Peyer's patch (tissue), 4 donors: ENCODE measurements at regions not wholly inside any gene's neighbourhood (a gene's known extent, or its start where the extent isn't known, plus 50 kb on each side); places are given as distances from the start of the nearest gene placed in this dataset.

Experiments
- DNase-seq, 3 donors: peaks; one replicate each; pipeline ENCODE4 v3.0.0-alpha.2; 2017 to 2019
- H3K27ac ChIP-seq, 4 donors: fragments of 200-600 bp; sonication (generic); one replicate each; pipeline ENCODE4 v1.5.1; 2016 to 2019
- H3K27me3 ChIP-seq, 2 donors: fragments of 200-600 bp; sonication (generic); one replicate each; pipeline ENCODE4 v1.5.1; 2019
- H3K36me3 ChIP-seq, 3 donors: fragments of 200-600 bp; sonication (generic); one replicate each; pipeline ENCODE4 v1.5.1; 2016 to 2019
- H3K4me1 ChIP-seq, 4 donors: fragments of 200-600 bp; sonication (generic); one replicate each; pipeline ENCODE4 v1.5.1; 2016 to 2019
- H3K4me3 ChIP-seq, 4 donors: fragments of 200-600 bp; sonication (generic); 1 replicate in 3 of 4; 2 replicates in 1 of 4; pipeline ENCODE4 v1.5.1; 2016 to 2019; ENCODE audit warnings: mild to moderate bottlenecking in 1 of 4
- H3K9me3 ChIP-seq, 4 donors: fragments of 200-600 bp; sonication (generic); one replicate each; pipeline ENCODE4 v1.5.1; 2016 to 2019; ENCODE audit warnings: mild to moderate bottlenecking in 1 of 4
- POLR2A ChIP-seq, 2 donors: fragments of 450-650 bp; IDR thresholded peaks; one replicate each; pipeline ENCODE4 v1.5.1; 2017; ENCODE audit warnings: antibody characterized with exemption in 2 of 2, mild to moderate bottlenecking in 2 of 2, moderate library complexity in 2 of 2
- TF ChIP-seq, protein P1 (sequence below), 6 experiments: fragments of 450-650 bp in 4 of 6; fragments of 200-600 bp in 2 of 6; sonication (generic) in 1 of 6; IDR thresholded peaks; one replicate each; pipeline ENCODE4 v1.5.1; 2017 to 2019; ENCODE audit warnings: antibody characterized with exemption in 6 of 6, mild to moderate bottlenecking in 3 of 6, moderate library complexity in 1 of 6

DNA sequence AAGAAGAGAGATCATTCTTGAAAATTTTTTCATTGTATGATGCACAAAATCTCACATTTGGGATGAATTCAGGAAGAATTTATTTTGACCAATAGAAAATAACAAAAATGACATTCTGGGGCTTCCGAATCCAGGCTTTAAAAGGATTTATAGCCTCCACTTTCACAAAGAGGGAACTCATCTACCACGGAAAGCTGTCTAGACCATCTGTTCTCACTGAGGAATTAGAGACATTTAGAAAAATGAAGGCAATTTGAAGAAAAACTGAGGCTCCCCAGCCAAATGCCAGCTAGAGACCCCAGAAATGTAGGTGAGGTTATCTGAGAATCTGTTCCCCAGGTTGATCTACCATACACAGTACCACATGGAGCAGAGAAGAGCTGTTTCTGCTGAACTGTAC is 464.3 kb downstream of the TMA16 start:
- Histone ChIP-seq H3K4me1 (no peaks in the 10 kb centered on the region), H3K27me3 (no peaks in the 10 kb centered on the region), H3K36me3 (no peaks in the 10 kb centered on the region), H3K4me3 (no peak overlapping the region), H3K9me3 (no peaks in the 10 kb centered on the region), H3K27ac (no peak overlapping the region)
- TF ChIP-seq POLR2A (IDR thresholded peaks at IDR 0.05) = no peak
- TF ChIP-seq, protein P1, sequence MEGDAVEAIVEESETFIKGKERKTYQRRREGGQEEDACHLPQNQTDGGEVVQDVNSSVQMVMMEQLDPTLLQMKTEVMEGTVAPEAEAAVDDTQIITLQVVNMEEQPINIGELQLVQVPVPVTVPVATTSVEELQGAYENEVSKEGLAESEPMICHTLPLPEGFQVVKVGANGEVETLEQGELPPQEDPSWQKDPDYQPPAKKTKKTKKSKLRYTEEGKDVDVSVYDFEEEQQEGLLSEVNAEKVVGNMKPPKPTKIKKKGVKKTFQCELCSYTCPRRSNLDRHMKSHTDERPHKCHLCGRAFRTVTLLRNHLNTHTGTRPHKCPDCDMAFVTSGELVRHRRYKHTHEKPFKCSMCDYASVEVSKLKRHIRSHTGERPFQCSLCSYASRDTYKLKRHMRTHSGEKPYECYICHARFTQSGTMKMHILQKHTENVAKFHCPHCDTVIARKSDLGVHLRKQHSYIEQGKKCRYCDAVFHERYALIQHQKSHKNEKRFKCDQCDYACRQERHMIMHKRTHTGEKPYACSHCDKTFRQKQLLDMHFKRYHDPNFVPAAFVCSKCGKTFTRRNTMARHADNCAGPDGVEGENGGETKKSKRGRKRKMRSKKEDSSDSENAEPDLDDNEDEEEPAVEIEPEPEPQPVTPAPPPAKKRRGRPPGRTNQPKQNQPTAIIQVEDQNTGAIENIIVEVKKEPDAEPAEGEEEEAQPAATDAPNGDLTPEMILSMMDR (IDR thresholded peaks at IDR 0.05) = no peak
- DNase-seq = no peak

GRCh38 chr4:163959932-163960331 is 465.4 kb downstream of the TMA16 start:
- no peak overlapping the region for H3K4me3 ChIP-seq
- no peak for TF ChIP-seq POLR2A (IDR thresholded peaks at IDR 0.05)
- TF ChIP-seq, protein P1 (IDR thresholded peaks at IDR 0.05) = no peak
- no peak for DNase-seq
- H3K27ac ChIP-seq = no peak overlapping the region
- H3K9me3 ChIP-seq = no peaks in the 10 kb centered on the region
- no peaks in the 10 kb centered on the region for H3K4me1 ChIP-seq
- no peaks in the 10 kb centered on the region for H3K27me3 ChIP-seq
- H3K36me3 ChIP-seq = no peaks in the 10 kb centered on the region

- TF ChIP-seq POLR2A (IDR thresholded peaks at IDR 0.05) = no peak
- TF ChIP-seq, protein P1 (IDR thresholded peaks at IDR 0.05) = no peak
- H3K9me3 ChIP-seq = no peaks in the 10 kb centered on the region
- H3K4me1 ChIP-seq = no peaks in the 10 kb centered on the region
- DNase-seq = no peak
- H3K4me3 ChIP-seq = no peak overlapping the region
- no peaks in the 10 kb centered on the region for H3K36me3 ChIP-seq
- H3K27ac ChIP-seq = no peak overlapping the region
- H3K27me3 ChIP-seq = no peaks in the 10 kb centered on the region
Measured at GRCh38 chr4:163966612-163967011, 472.1 kb downstream of the TMA16 start.

GRCh38 chr4:163967263-163967662 is 472.8 kb downstream of the TMA16 start:
- Histone ChIP-seq H3K27ac (no peak overlapping the region), H3K36me3 (no peaks in the 10 kb centered on the region), H3K4me1 (no peaks in the 10 kb centered on the region), H3K9me3 (no peaks in the 10 kb centered on the region), H3K27me3 (no peaks in the 10 kb centered on the region), H3K4me3 (no peak overlapping the region)
- TF ChIP-seq, protein P1 (IDR thresholded peaks at IDR 0.05) = no peak
- no peak for TF ChIP-seq POLR2A (IDR thresholded peaks at IDR 0.05)
- DNase-seq = no peak

DNA sequence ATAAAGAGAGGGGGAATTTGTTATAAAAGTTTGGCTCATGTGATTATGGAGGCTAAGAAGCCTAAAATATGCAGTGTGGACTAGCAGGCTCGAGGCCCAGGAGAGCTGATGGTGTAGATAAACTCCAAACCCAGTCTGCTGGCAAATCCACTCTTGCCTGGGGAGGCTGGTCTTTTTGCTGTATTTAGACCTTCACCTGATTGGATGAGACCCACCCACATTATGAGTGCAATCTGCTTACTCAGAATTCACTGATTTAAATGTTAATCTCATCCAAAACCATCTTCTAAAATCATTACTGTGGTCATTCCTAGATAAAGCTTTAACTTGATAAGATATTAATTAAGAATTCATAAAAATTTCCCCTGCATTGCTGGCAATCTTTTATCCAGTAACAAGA is 473.2 kb downstream of the TMA16 start:
- no peaks in the 10 kb centered on the region for H3K36me3 ChIP-seq
- H3K4me3 ChIP-seq = no peak overlapping the region
- H3K27me3 ChIP-seq = no peaks in the 10 kb centered on the region
- H3K9me3 ChIP-seq = no peaks in the 10 kb centered on the region
- no peak overlapping the region for H3K27ac ChIP-seq
- no peak for TF ChIP-seq POLR2A (IDR thresholded peaks at IDR 0.05)
- TF ChIP-seq, protein P1 (IDR thresholded peaks at IDR 0.05) = no peak
- no peak for DNase-seq
- H3K4me1 ChIP-seq = no peaks in the 10 kb centered on the region

DNA sequence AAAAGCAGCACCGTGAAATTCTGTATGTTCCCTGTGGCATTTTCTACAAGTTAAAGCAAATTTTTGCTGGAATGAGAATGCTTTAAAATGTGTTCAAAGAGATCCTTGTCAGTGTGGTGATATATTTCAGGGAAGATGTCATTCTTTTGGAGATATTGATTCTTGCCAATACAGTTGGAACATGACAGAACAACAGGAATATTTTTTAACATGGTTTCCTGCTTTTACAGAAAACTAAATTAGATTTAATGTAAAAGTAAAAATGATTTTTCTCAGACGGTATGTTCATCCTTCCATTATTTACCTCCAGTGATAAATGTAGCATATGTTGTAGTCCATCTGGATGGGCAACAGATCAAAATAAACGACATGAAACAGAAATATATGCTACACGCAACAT is 474.8 kb downstream of the TMA16 start:
- H3K27me3 ChIP-seq = no peaks in the 10 kb centered on the region
- no peak overlapping the region for H3K27ac ChIP-seq
- no peak for DNase-seq
- H3K4me3 ChIP-seq = no peak overlapping the region
- H3K4me1 ChIP-seq = no peaks in the 10 kb centered on the region
- TF ChIP-seq, protein P1 (IDR thresholded peaks at IDR 0.05) = no peak
- no peak for TF ChIP-seq POLR2A (IDR thresholded peaks at IDR 0.05)
- no peaks in the 10 kb centered on the region for H3K9me3 ChIP-seq
- no peaks in the 10 kb centered on the region for H3K36me3 ChIP-seq
